HepG2 (cell line): ENCODE measurements at regions not wholly inside any gene's neighbourhood (a gene's known extent, or its start where the extent isn't known, plus 50 kb on each side); places are given as distances from the start of the nearest gene placed in this dataset.

Source experiments
- ATAC-seq: fragments of 200-7000 bp; cut with Tn5 transposase; 3 replicates; pipeline ENCODE4 v1.9.1; 2020; ENCODE audit warnings: mild to moderate bottlenecking, moderate library complexity
- BruUV-seq: library from RNA; stranded (reverse); fragments of 400-500 nt; replicated peaks from 2 replicates; lab custom pipeline; 2021; lab: Mats Ljungman, UMichigan
- CTCF ChIA-PET: fragments of 300-600 bp; formaldehyde crosslinking; extraction: SDS; loops from one replicate; lab custom pipeline; 2021; ENCODE audit warnings: low total read pairs, inconsistent platforms, low intra/inter-chr PET ratio; lab: Yijun Ruan, JAX
- POLR2A ChIA-PET: fragments of 350-600 bp; sonication (Branson Sonifier 250); formaldehyde crosslinking; loops from one replicate; lab custom pipeline; 2020; ENCODE audit warnings: antibody characterized with exemption, inconsistent platforms; lab: Yijun Ruan, JAX
- DNase-seq: peaks from one replicate; pipeline ENCODE4 v3.0.0-alpha.2; 2015; ENCODE audit warnings: low spot score
- FAIRE-seq: peaks from 3 replicates; lab custom pipeline; 2011; peaks lifted over from hg19 to GRCh38; lab: Jason Lieb, UNC
- H2AFZ ChIP-seq: one replicate; pipeline ENCODE4 v1.6.1; 2011; ENCODE audit warnings: low read length, inconsistent platforms
- H3K27ac ChIP-seq: fragments of 300-600 bp; 3 replicates; pipeline ENCODE4 v1.8.0; 2011; ENCODE audit warnings: mixed run types, mild to moderate bottlenecking, mixed read lengths, low read length, inconsistent platforms; ENCODE audit not compliant: insufficient read depth; ENCODE audit errors: extremely low read length
- H3K27me3 ChIP-seq, 2 experiments: fragments of 200-600 bp in 1 of 2; 2 replicates in 1 of 2; 3 replicates in 1 of 2; pipeline versions ENCODE4 v1.6.0 to v1.8.0; 2011; ENCODE audit warnings: low read length in 2 of 2, mild to moderate bottlenecking in 2 of 2, moderate library complexity in 2 of 2, inconsistent platforms in 1 of 2; ENCODE audit not compliant: insufficient read depth in 2 of 2, control insufficient read depth in 1 of 2
- H3K36me3 ChIP-seq, 2 experiments: fragments of 200-600 bp in 1 of 2; replicated peaks in 1 of 2; 2 replicates in 1 of 2; 3 replicates in 1 of 2; pipeline versions ENCODE4 v1.5.1 to v1.8.0; 2011; ENCODE audit warnings: low read length in 2 of 2, inconsistent platforms in 1 of 2; ENCODE audit not compliant: insufficient read depth in 2 of 2, control insufficient read depth in 1 of 2
- H3K4me1 ChIP-seq: 2 replicates; pipeline ENCODE4 v1.5.1; 2012; ENCODE audit warnings: low read length, inconsistent platforms; ENCODE audit not compliant: insufficient read depth
- H3K4me2 ChIP-seq: 2 replicates; pipeline ENCODE4 v1.6.0; 2011; ENCODE audit warnings: low read depth, low read length, inconsistent platforms
- H3K4me3 ChIP-seq, 3 experiments: fragments of 200-600 bp in 1 of 3; sonication (generic), shearing (Covaris generic) in 1 of 3; replicated peaks in 1 of 3; 2 replicates each; pipeline ENCODE4 v1.5.1; 2011 to 2016; ENCODE audit warnings: low read length in 3 of 3, inconsistent platforms in 2 of 3, low read depth in 2 of 3, mild to moderate bottlenecking in 2 of 3, control low read depth in 1 of 3, mixed read lengths in 1 of 3; ENCODE audit not compliant: insufficient read depth in 1 of 3
- H3K79me2 ChIP-seq: one replicate; pipeline ENCODE4 v1.6.1; 2011; ENCODE audit warnings: low read length, inconsistent platforms; ENCODE audit not compliant: insufficient read depth
- H3K9ac ChIP-seq: 2 replicates; pipeline ENCODE4 v1.6.0; 2011; ENCODE audit warnings: mild to moderate bottlenecking, low read depth, low read length, inconsistent platforms; ENCODE audit not compliant: insufficient read depth
- H3K9me3 ChIP-seq: 2 replicates; pipeline ENCODE4 v1.5.1; 2012; ENCODE audit warnings: mild to moderate bottlenecking, low read length
- H4K20me1 ChIP-seq: 2 replicates; pipeline ENCODE4 v1.6.0; 2011; ENCODE audit warnings: inconsistent platforms, mild to moderate bottlenecking, low read length, moderate library complexity; ENCODE audit not compliant: insufficient read depth
- MED13 ChIP-seq: sonication (generic); formaldehyde crosslinking; IDR thresholded peaks from 2 replicates; pipeline ENCODE4 v1.5.0; 2020; ENCODE audit warnings: missing genetic modification reagents
- NFKBIZ ChIP-seq: IDR thresholded peaks from 2 replicates; pipeline ENCODE4 v1.6.1; 2018; ENCODE audit warnings: missing genetic modification reagents, missing compliant biosample characterization
- PCBP2 ChIP-seq: fragments of 200-400 bp; formaldehyde crosslinking; optimal IDR thresholded peaks from 2 replicates; pipeline ENCODE3; 2018; ENCODE audit warnings: low read length, low read depth; ENCODE audit not compliant: poor library complexity, severe bottlenecking
- RAD21 ChIP-seq: fragments of 450-650 bp; formaldehyde crosslinking; IDR thresholded peaks from 2 replicates; pipeline ENCODE4 v1.5.0; 2020; ENCODE audit warnings: mild to moderate bottlenecking
- ZBTB1 ChIP-seq: sonication (generic); formaldehyde crosslinking; IDR thresholded peaks from 2 replicates; pipeline ENCODE4 v1.4.0; 2020; ENCODE audit warnings: missing genetic modification reagents, borderline replicate concordance
- ZNF326 ChIP-seq: sonication (generic); formaldehyde crosslinking; IDR thresholded peaks from 2 replicates; pipeline ENCODE4 v1.4.0; 2020; ENCODE audit warnings: missing genetic modification reagents, borderline replicate concordance
- ZNF446 ChIP-seq: sonication (generic); formaldehyde crosslinking; IDR thresholded peaks from 2 replicates; pipeline ENCODE4 v1.5.0; 2020; ENCODE audit warnings: mild to moderate bottlenecking, missing genetic modification reagents
- WGBS: methylation state at CpG from one replicate; pipeline ENCODE4 v1.1.6; 2017; ENCODE audit warnings: low lambda C conversion rate; 5-methylcytosine and 5-hydroxymethylcytosine counted together
- in situ Hi-C: cut with HindIII; loops from 2 replicates; pipeline ENCODE4 v1.10.0; 2017; ENCODE audit warnings: low pct_unique_long_range_greater_than_20kb; ENCODE audit not compliant: extremely low pct_ligation_motif_present
- intact Hi-C: fragments of 100-400 bp; cut with micrococcal nuclease; formaldehyde crosslinking; loops from one replicate; pipeline ENCODE4 v1.10.0; 2022; ENCODE audit not compliant: unreplicated experiment
- TF ChIP-seq, protein P1 (sequence below): sonication (generic); formaldehyde crosslinking; IDR thresholded peaks from 2 replicates; pipeline ENCODE4 v1.9.0; 2021; ENCODE audit warnings: mild to moderate bottlenecking, missing genetic modification reagents
- TF ChIP-seq, protein P2 (sequence below): IDR thresholded peaks from 2 replicates; pipeline ENCODE4 v1.6.1; 2016; ENCODE audit warnings: missing compliant biosample characterization, missing genetic modification reagents, borderline replicate concordance
- TF ChIP-seq, protein P3 (sequence below): sonication (generic); formaldehyde crosslinking; IDR thresholded peaks from 2 replicates; pipeline ENCODE4 v1.4.0; 2020; ENCODE audit warnings: mild to moderate bottlenecking, missing genetic modification reagents
- TF ChIP-seq, protein P4 (sequence below): sonication (generic); formaldehyde crosslinking; IDR thresholded peaks from 2 replicates; pipeline ENCODE4 v1.4.0; 2020; ENCODE audit warnings: missing genetic modification reagents, borderline replicate concordance

DNA sequence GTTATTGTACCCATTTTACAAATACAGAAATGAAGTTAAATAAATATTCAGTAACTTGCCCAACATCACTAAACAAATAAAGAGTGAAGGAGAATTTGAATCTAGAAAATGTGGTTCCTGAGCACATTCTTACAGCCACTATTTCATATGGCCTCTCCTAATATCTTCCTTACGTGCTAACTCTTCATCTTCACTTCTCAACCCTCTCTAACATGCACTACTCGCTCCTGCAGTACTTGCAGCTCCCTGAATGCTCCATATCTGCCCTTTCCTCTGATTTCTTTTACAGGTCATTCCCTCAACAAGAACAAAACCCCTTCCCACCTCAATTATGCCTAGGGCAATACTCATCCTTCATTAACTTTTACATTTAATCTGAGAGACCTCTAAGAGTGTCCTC lies 711.5 kb downstream of the CETN3 start (continued):
- TF ChIP-seq, protein P1, sequence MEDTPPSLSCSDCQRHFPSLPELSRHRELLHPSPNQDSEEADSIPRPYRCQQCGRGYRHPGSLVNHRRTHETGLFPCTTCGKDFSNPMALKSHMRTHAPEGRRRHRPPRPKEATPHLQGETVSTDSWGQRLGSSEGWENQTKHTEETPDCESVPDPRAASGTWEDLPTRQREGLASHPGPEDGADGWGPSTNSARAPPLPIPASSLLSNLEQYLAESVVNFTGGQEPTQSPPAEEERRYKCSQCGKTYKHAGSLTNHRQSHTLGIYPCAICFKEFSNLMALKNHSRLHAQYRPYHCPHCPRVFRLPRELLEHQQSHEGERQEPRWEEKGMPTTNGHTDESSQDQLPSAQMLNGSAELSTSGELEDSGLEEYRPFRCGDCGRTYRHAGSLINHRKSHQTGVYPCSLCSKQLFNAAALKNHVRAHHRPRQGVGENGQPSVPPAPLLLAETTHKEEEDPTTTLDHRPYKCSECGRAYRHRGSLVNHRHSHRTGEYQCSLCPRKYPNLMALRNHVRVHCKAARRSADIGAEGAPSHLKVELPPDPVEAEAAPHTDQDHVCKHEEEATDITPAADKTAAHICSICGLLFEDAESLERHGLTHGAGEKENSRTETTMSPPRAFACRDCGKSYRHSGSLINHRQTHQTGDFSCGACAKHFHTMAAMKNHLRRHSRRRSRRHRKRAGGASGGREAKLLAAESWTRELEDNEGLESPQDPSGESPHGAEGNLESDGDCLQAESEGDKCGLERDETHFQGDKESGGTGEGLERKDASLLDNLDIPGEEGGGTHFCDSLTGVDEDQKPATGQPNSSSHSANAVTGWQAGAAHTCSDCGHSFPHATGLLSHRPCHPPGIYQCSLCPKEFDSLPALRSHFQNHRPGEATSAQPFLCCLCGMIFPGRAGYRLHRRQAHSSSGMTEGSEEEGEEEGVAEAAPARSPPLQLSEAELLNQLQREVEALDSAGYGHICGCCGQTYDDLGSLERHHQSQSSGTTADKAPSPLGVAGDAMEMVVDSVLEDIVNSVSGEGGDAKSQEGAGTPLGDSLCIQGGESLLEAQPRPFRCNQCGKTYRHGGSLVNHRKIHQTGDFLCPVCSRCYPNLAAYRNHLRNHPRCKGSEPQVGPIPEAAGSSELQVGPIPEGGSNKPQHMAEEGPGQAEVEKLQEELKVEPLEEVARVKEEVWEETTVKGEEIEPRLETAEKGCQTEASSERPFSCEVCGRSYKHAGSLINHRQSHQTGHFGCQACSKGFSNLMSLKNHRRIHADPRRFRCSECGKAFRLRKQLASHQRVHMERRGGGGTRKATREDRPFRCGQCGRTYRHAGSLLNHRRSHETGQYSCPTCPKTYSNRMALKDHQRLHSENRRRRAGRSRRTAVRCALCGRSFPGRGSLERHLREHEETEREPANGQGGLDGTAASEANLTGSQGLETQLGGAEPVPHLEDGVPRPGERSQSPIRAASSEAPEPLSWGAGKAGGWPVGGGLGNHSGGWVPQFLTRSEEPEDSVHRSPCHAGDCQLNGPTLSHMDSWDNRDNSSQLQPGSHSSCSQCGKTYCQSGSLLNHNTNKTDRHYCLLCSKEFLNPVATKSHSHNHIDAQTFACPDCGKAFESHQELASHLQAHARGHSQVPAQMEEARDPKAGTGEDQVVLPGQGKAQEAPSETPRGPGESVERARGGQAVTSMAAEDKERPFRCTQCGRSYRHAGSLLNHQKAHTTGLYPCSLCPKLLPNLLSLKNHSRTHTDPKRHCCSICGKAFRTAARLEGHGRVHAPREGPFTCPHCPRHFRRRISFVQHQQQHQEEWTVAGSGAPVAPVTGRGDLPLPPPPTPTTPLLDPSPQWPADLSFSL (CRISPR knock-in tag), result no peak
- TF ChIP-seq, protein P2, sequence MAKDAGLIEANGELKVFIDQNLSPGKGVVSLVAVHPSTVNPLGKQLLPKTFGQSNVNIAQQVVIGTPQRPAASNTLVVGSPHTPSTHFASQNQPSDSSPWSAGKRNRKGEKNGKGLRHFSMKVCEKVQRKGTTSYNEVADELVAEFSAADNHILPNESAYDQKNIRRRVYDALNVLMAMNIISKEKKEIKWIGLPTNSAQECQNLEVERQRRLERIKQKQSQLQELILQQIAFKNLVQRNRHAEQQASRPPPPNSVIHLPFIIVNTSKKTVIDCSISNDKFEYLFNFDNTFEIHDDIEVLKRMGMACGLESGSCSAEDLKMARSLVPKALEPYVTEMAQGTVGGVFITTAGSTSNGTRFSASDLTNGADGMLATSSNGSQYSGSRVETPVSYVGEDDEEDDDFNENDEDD (CRISPR knock-in tag), result no peak
- TF ChIP-seq ZBTB1 (CRISPR knock-in tag) (no peak), ZNF326 (CRISPR knock-in tag) (no peak)

DNA sequence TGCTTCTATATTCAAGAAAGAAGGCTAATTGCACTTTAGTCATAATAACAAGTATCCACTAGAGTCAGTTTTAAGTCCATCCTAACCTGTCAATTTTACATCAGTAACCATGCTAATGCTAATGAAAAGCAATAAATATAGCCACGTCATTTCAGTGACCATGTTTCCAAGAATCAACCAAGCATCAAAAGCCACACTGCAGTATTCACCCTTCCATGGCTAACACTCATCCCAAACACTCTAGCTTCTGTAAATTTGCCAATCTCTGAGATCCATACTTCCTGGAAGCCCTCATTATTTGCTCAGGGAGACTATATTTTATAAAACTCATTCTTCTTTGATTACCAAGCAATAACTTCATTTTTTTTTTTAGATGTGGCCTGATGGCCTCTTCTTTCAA lies 712.0 kb downstream of the CETN3 start:
- no peak for DNase-seq
- no peak for ATAC-seq
- intact Hi-C loops, result no loop called here
- H4K20me1 ChIP-seq, result no peaks in the 10 kb centered on the region
- no peak overlapping the region for H3K4me2 ChIP-seq
- H2AFZ ChIP-seq, result no peak overlapping the region
- H3K9me3 ChIP-seq, result no peaks in the 10 kb centered on the region
- FAIRE-seq, result no peak
- in situ Hi-C loops, result no loop called here
- H3K79me2 ChIP-seq, result no peaks in the 10 kb centered on the region
- no peak overlapping the region for H3K4me3 ChIP-seq
- H3K9ac ChIP-seq, result no peak overlapping the region
- H3K4me1 ChIP-seq, result no peaks in the 10 kb centered on the region
- ChIA-PET POLR2A (no interaction called here), CTCF (no interaction called here)
- no peaks in the 10 kb centered on the region for H3K27me3 ChIP-seq
- H3K36me3 ChIP-seq, result no peaks in the 10 kb centered on the region
- H3K27ac ChIP-seq, result no peak overlapping the region
- BruUV-seq, result no TSS peak
- 0% methylated on average over 1 of the region's 1 CpG for WGBS
- TF ChIP-seq ZNF446 (no peak), PCBP2 (no peak), RAD21 (CRISPR knock-in tag) (no peak), NFKBIZ (CRISPR knock-in tag) (no peak), MED13 (CRISPR knock-in tag) (no peak)
- TF ChIP-seq, protein P3, sequence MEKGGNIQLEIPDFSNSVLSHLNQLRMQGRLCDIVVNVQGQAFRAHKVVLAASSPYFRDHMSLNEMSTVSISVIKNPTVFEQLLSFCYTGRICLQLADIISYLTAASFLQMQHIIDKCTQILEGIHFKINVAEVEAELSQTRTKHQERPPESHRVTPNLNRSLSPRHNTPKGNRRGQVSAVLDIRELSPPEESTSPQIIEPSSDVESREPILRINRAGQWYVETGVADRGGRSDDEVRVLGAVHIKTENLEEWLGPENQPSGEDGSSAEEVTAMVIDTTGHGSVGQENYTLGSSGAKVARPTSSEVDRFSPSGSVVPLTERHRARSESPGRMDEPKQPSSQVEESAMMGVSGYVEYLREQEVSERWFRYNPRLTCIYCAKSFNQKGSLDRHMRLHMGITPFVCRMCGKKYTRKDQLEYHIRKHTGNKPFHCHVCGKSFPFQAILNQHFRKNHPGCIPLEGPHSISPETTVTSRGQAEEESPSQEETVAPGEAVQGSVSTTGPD (CRISPR knock-in tag), result no peak
- TF ChIP-seq, protein P4, sequence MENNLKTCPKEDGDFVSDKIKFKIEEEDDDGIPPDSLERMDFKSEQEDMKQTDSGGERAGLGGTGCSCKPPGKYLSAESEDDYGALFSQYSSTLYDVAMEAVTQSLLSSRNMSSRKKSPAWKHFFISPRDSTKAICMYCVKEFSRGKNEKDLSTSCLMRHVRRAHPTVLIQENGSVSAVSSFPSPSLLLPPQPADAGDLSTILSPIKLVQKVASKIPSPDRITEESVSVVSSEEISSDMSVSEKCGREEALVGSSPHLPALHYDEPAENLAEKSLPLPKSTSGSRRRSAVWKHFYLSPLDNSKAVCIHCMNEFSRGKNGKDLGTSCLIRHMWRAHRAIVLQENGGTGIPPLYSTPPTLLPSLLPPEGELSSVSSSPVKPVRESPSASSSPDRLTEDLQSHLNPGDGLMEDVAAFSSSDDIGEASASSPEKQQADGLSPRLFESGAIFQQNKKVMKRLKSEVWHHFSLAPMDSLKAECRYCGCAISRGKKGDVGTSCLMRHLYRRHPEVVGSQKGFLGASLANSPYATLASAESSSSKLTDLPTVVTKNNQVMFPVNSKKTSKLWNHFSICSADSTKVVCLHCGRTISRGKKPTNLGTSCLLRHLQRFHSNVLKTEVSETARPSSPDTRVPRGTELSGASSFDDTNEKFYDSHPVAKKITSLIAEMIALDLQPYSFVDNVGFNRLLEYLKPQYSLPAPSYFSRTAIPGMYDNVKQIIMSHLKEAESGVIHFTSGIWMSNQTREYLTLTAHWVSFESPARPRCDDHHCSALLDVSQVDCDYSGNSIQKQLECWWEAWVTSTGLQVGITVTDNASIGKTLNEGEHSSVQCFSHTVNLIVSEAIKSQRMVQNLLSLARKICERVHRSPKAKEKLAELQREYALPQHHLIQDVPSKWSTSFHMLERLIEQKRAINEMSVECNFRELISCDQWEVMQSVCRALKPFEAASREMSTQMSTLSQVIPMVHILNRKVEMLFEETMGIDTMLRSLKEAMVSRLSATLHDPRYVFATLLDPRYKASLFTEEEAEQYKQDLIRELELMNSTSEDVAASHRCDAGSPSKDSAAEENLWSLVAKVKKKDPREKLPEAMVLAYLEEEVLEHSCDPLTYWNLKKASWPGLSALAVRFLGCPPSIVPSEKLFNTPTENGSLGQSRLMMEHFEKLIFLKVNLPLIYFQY, result no peak
